Neural progenitor cell (in vitro differentiated cells): ENCODE measurements at regions not wholly inside any gene's neighbourhood (a gene's known extent, or its start where the extent isn't known, plus 50 kb on each side); places are given as distances from the start of the nearest gene placed in this dataset.
A peak's percentile ranks its signal among the peaks of the same experiment; 100 is the strongest.

Experiments
- DNase-seq: peaks from one replicate; pipeline ENCODE4 v3.0.0-alpha.2; 2016; ENCODE audit warnings: low spot score
- H2AFZ ChIP-seq: fragments of 200-600 bp; sonication (generic); replicated peaks from 2 replicates; pipeline ENCODE4 v1.6.1; 2016; ENCODE audit warnings: antibody characterized with exemption
- H3F3A ChIP-seq: fragments of 200-600 bp; sonication (generic); 2 replicates; pipeline ENCODE4 v1.6.1; 2016; ENCODE audit warnings: antibody characterized with exemption, low read depth
- H3K27ac ChIP-seq: fragments of 200-600 bp; sonication (generic); 2 replicates; pipeline ENCODE4 v1.5.1; 2016; ENCODE audit warnings: mild to moderate bottlenecking
- H3K27me3 ChIP-seq: fragments of 200-600 bp; sonication (generic); 2 replicates; pipeline ENCODE4 v1.6.1; 2016; ENCODE audit warnings: mild to moderate bottlenecking, moderate library complexity
- H3K36me3 ChIP-seq: fragments of 200-600 bp; sonication (generic); 2 replicates; pipeline ENCODE4 v1.5.1; 2016
- H3K4me1 ChIP-seq: fragments of 200-600 bp; sonication (generic); 2 replicates; pipeline ENCODE4 v1.6.1; 2016; ENCODE audit warnings: mixed run types
- H3K4me2 ChIP-seq: fragments of 200-600 bp; sonication (generic); 2 replicates; pipeline ENCODE4 v1.6.1; 2016
- H3K4me3 ChIP-seq: fragments of 200-600 bp; sonication (generic); 2 replicates; pipeline ENCODE4 v1.5.1; 2016
- H3K79me2 ChIP-seq: fragments of 200-600 bp; sonication (generic); 2 replicates; pipeline ENCODE4 v1.6.1; 2016; ENCODE audit warnings: low read depth
- H3K9ac ChIP-seq: fragments of 200-600 bp; sonication (generic); 2 replicates; pipeline ENCODE4 v1.6.1; 2016
- H3K9me3 ChIP-seq: fragments of 200-600 bp; sonication (generic); 2 replicates; pipeline ENCODE4 v1.5.1; 2016; ENCODE audit warnings: low read depth
- H4K20me1 ChIP-seq: fragments of 200-600 bp; sonication (generic); 2 replicates; pipeline ENCODE4 v1.6.1; 2016; ENCODE audit warnings: low read depth
- H3K27ac Mint-ChIP-seq: 3 replicates; pipeline ENCODE4 v1.8.0; 2021; ENCODE audit warnings: mixed read lengths
- H3K27me3 Mint-ChIP-seq: 2 replicates; pipeline ENCODE4 v1.8.0; 2022; ENCODE audit warnings: low read depth, mild to moderate bottlenecking, inconsistent platforms, moderate library complexity, mixed read lengths; ENCODE audit not compliant: insufficient read depth
- H3K36me3 Mint-ChIP-seq: 3 replicates; pipeline ENCODE4 v1.8.0; 2021; ENCODE audit warnings: mixed read lengths
- H3K4me1 Mint-ChIP-seq: 3 replicates; pipeline ENCODE4 v1.8.0; 2021; ENCODE audit warnings: mixed read lengths
- H3K4me3 Mint-ChIP-seq: 3 replicates; pipeline ENCODE4 v1.8.0; 2021; ENCODE audit warnings: mild to moderate bottlenecking, moderate library complexity, mixed read lengths
- H3K9me3 Mint-ChIP-seq: 3 replicates; pipeline ENCODE4 v1.8.0; 2020; ENCODE audit warnings: mixed read lengths
- CTCF ChIP-seq: fragments of 200-600 bp; sonication (generic); IDR thresholded peaks from 2 replicates; pipeline ENCODE4 v1.5.1; 2017; ENCODE audit warnings: antibody characterized with exemption, mild to moderate bottlenecking
- EZH2 ChIP-seq: fragments of 200-600 bp; sonication (generic); IDR thresholded peaks from 2 replicates; pipeline ENCODE4 v1.6.1; 2017; ENCODE audit warnings: antibody characterized with exemption, mild to moderate bottlenecking, moderate library complexity
- EZH2phosphoT487 ChIP-seq: fragments of 200-600 bp; sonication (generic); IDR thresholded peaks from 2 replicates; pipeline ENCODE4 v1.6.1; 2017; ENCODE audit warnings: antibody characterized with exemption

DNA sequence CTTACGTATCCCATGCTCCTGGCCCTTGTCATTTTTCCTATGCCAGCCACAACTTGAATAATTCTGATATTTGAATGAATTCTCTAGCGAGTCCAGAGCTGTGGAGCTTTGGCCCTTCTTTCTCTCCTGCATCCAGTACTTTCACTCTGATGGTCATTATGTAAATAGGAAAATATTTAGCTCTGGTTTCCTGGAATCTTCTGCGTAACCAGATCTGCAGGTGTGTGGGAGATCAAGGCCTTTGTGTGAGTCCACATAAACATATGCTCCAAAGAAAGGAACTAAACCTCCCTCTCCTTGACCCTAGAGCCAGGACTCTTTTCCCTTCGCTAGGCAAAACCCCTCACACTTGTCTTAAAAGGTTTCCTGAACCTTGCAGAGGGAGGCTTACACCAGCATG lies 132.5 kb upstream of the THBS1 start:
- no peaks in the 10 kb centered on the region for H3K9me3 Mint-ChIP-seq
- H3K4me1 ChIP-seq, result peaks cover 11% of the 10 kb centered on the region
- H3K9me3 ChIP-seq, result no peaks in the 10 kb centered on the region
- no peaks in the 10 kb centered on the region for H3F3A ChIP-seq
- no peaks in the 10 kb centered on the region for H3K36me3 ChIP-seq
- no peaks in the 10 kb centered on the region for H3K27me3 Mint-ChIP-seq
- no peak overlapping the region for H2AFZ ChIP-seq
- H3K79me2 ChIP-seq, result no peaks in the 10 kb centered on the region
- peaks cover 20% of the 10 kb centered on the region for H3K4me1 Mint-ChIP-seq
- no peak overlapping the region for H3K4me3 Mint-ChIP-seq
- H4K20me1 ChIP-seq, result no peaks in the 10 kb centered on the region
- no peak overlapping the region for H3K4me3 ChIP-seq
- no peak overlapping the region for H3K27ac ChIP-seq
- H3K4me2 ChIP-seq, result no peak overlapping the region
- H3K27me3 ChIP-seq, result no peaks in the 10 kb centered on the region
- H3K36me3 Mint-ChIP-seq, result no peaks in the 10 kb centered on the region
- H3K9ac ChIP-seq, result no peak overlapping the region
- no peak for TF ChIP-seq CTCF
- no peak for DNase-seq
- peak overlapping the region; percentile 92 for H3K27ac Mint-ChIP-seq

DNA sequence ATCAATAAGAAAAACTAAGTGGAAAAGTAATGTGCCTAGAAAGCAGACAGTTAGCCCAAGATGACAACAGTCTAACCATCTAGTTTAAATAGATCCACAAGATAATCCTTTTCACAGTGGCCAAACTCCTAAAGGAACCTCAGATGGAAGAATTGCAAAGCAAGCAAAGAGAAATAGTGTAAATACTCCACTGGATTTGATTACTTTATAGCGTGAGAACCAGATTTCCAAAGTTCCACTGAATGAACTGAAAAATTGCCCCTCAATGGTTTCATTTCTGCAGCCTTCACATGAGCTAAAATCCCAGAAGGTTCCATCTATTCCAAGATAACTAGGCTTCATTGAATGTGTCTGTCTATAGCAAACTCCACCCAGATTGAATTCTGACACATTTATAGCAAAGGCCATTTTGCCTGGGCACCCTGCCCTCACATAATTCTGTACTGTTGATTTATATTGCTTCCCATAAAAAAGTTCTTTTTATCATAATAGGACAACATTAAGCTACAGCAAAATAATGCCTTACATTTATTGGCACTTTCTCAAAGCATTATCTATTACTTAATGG lies 129.7 kb upstream of the THBS1 start:
- H4K20me1 ChIP-seq, result no peaks in the 10 kb centered on the region
- peaks cover 11% of the 10 kb centered on the region for H3K4me1 ChIP-seq
- no peak overlapping the region for H3K4me2 ChIP-seq
- no peaks in the 10 kb centered on the region for H3K27me3 ChIP-seq
- H3K36me3 ChIP-seq, result no peaks in the 10 kb centered on the region
- Mint-ChIP-seq H3K4me1 (peaks cover 20% of the 10 kb centered on the region), H3K27me3 (no peaks in the 10 kb centered on the region), H3K36me3 (no peaks in the 10 kb centered on the region), H3K4me3 (no peak overlapping the region), H3K27ac (no peak overlapping the region), H3K9me3 (no peaks in the 10 kb centered on the region)
- no peak for DNase-seq
- H2AFZ ChIP-seq, result no peak overlapping the region
- no peaks in the 10 kb centered on the region for H3F3A ChIP-seq
- no peaks in the 10 kb centered on the region for H3K9me3 ChIP-seq
- TF ChIP-seq EZH2 (no peak), CTCF (no peak), EZH2phosphoT487 (no peak)
- H3K9ac ChIP-seq, result no peak overlapping the region
- H3K27ac ChIP-seq, result no peak overlapping the region
- H3K79me2 ChIP-seq, result no peaks in the 10 kb centered on the region
- H3K4me3 ChIP-seq, result no peak overlapping the region

DNA sequence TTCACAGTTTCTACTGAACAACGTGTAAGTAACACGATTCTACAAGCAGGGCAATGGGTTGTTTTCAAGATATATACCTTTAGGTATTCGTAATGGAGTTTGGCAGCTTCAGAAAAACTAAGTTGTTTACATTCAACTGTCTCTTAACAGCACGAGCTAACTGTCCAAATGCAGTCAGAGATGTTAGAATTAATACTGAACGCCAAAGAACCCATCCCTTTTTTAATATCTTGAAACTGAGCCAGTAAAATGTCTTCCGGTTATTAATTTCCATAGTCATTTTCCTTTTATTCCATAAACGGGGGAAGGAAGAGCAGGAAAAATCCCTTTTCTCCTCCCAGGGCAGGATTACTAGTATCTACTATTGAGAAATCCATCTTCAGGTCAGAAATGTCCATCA lies 129.0 kb upstream of the THBS1 start:
- H3K36me3 Mint-ChIP-seq, result no peaks in the 10 kb centered on the region
- peaks cover 11% of the 10 kb centered on the region for H3K4me1 ChIP-seq

GRCh38 chr15:39453620-39454019 lies 127.3 kb upstream of the THBS1 start:
- Mint-ChIP-seq H3K9me3 (no peaks in the 10 kb centered on the region), H3K4me3 (no peak overlapping the region), H3K36me3 (no peaks in the 10 kb centered on the region), H3K27ac (no peak overlapping the region), H3K27me3 (no peaks in the 10 kb centered on the region), H3K4me1 (peaks cover under 1% of the 10 kb centered on the region)
- Histone ChIP-seq H3K4me1 (no peaks in the 10 kb centered on the region), H2AFZ (no peak overlapping the region), H3F3A (no peaks in the 10 kb centered on the region), H3K79me2 (no peaks in the 10 kb centered on the region), H3K4me3 (no peak overlapping the region), H4K20me1 (no peaks in the 10 kb centered on the region), H3K9me3 (no peaks in the 10 kb centered on the region), H3K36me3 (no peaks in the 10 kb centered on the region), H3K27ac (no peak overlapping the region), H3K9ac (no peak overlapping the region), H3K27me3 (no peaks in the 10 kb centered on the region), H3K4me2 (no peak overlapping the region)
- TF ChIP-seq CTCF, result no peak
- TF ChIP-seq EZH2, result no peak
- TF ChIP-seq EZH2phosphoT487, result no peak
- no peak for DNase-seq

More for the DNA sequence above, 129.0 kb upstream of the THBS1 start:
- Mint-ChIP-seq H3K27me3 (no peaks in the 10 kb centered on the region), H3K9me3 (no peaks in the 10 kb centered on the region), H3K4me1 (peaks cover 18% of the 10 kb centered on the region), H3K27ac (no peak overlapping the region), H3K4me3 (no peak overlapping the region)
- H3K27ac ChIP-seq, result no peak overlapping the region
- H3K4me3 ChIP-seq, result no peak overlapping the region
- H3F3A ChIP-seq, result no peaks in the 10 kb centered on the region
- no peaks in the 10 kb centered on the region for H3K79me2 ChIP-seq
- no peaks in the 10 kb centered on the region for H4K20me1 ChIP-seq
- H3K4me2 ChIP-seq, result no peak overlapping the region
- TF ChIP-seq EZH2 (no peak), EZH2phosphoT487 (no peak)
- DNase-seq, result no peak
- no peak overlapping the region for H3K9ac ChIP-seq
- no peaks in the 10 kb centered on the region for H3K9me3 ChIP-seq
- no peaks in the 10 kb centered on the region for H3K27me3 ChIP-seq
- no peak overlapping the region for H2AFZ ChIP-seq
- no peaks in the 10 kb centered on the region for H3K36me3 ChIP-seq
